ENCODE measurements at regions not wholly inside any gene's neighbourhood (a gene's known extent, or its start where the extent isn't known, plus 50 kb on each side); places are given as distances from the start of the nearest gene placed in this dataset.

DNA sequence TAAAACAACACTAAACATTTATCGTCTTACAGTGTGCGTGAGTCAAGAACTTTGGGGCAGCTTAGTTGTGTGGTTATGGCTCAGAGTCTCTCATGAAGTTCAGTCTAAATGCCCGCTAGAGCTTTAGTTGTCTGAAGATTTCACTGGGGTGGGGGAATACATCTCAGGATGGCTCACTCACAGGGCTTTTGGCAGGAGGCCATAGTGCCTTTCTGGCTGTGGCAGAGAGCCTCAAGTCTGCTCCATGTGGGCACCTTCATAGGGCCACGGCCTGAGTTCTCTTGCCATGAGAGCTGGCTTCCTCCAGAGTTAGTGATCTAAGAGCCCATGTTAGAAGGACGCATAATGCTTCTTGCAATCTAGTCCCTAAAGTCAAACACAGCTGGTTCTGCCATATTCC, 258.8 kb upstream of the NUDT12 start:
- Histone ChIP-seq H3K36me3 (no peaks in the 10 kb centered on the region), H3K9me3 (ENCODE audit: low read depth) (no peaks in the 10 kb centered on the region), H3K27ac (no peak overlapping the region), H3K4me3 (no peak overlapping the region), H3K27me3 (no peaks in the 10 kb centered on the region), H3K4me1 (ENCODE audit: low read depth) (no peaks in the 10 kb centered on the region)
- no peak for DNase-seq (ENCODE audit: low read depth in 1 of 2, low spot score in 1 of 2)
- TF ChIP-seq, protein P1, sequence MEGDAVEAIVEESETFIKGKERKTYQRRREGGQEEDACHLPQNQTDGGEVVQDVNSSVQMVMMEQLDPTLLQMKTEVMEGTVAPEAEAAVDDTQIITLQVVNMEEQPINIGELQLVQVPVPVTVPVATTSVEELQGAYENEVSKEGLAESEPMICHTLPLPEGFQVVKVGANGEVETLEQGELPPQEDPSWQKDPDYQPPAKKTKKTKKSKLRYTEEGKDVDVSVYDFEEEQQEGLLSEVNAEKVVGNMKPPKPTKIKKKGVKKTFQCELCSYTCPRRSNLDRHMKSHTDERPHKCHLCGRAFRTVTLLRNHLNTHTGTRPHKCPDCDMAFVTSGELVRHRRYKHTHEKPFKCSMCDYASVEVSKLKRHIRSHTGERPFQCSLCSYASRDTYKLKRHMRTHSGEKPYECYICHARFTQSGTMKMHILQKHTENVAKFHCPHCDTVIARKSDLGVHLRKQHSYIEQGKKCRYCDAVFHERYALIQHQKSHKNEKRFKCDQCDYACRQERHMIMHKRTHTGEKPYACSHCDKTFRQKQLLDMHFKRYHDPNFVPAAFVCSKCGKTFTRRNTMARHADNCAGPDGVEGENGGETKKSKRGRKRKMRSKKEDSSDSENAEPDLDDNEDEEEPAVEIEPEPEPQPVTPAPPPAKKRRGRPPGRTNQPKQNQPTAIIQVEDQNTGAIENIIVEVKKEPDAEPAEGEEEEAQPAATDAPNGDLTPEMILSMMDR (IDR thresholded peaks at IDR 0.05; ENCODE audit: low read depth, low read length) = no peak

DNA sequence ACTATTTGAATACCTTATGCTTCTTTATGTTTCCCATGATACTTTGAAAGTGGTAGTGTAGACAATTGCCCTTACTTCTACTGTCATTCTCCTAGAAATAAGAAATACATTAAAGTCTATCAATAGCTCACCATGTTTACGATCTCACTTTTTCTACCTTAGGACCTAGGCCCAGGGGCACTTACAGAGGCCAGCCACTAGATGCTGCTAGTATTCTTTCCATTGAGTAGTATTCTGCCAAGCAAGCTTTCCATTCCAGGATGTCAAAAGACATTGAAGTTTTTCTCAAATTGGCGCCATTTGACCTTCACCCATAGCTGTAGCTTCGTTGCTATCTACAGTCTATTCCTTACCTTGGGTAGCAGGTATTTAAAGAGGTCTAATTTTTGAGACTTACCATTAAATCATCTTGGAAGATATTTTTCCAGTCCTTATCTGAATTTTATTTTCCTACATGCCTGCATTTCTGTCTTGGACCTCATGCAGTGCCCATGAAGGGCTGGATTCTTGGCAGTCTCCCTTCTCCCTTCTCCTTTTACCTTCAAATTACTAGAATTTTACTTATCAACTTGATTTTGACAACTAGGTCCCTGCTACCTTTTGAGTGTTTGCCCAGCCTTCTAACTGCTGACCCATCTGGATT, 246.0 kb upstream of the NUDT12 start:
- Histone ChIP-seq H3K36me3 (no peaks in the 10 kb centered on the region), H3K27ac (no peak overlapping the region), H3K9me3 (ENCODE audit: low read depth) (no peaks in the 10 kb centered on the region), H3K4me3 (no peak overlapping the region), H3K4me1 (ENCODE audit: low read depth) (no peaks in the 10 kb centered on the region), H3K27me3 (no peaks in the 10 kb centered on the region)
- TF ChIP-seq, protein P1 (IDR thresholded peaks at IDR 0.05; ENCODE audit: low read depth, low read length) = peak; percentile 96
- DNase-seq (ENCODE audit: low read depth in 1 of 2, low spot score in 1 of 2) = peak; percentile 59 to 73

DNA sequence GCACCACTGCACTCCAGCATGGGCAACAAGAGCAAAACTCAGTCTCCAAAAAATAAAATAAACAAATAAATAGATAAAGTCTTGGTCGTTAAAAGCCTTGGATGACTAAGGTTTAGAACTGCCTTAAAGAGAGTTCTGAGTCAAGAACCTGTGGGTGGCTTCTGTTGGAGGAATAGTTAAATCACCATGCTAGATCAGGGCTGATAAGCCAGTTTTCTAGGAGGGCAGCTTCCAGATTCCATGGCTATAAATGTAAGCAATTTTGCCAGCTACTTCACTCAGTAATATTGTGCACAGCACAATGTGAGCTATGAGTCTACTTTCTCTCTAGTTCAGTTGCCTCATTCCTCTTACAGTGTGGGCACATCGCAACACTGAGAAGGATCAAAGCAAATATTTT, 242.1 kb upstream of the NUDT12 start:
- Histone ChIP-seq H3K27me3 (no peaks in the 10 kb centered on the region), H3K9me3 (ENCODE audit: low read depth) (no peaks in the 10 kb centered on the region), H3K27ac (no peak overlapping the region), H3K4me1 (ENCODE audit: low read depth) (no peaks in the 10 kb centered on the region), H3K36me3 (no peaks in the 10 kb centered on the region), H3K4me3 (no peak overlapping the region)
- no peak for DNase-seq (ENCODE audit: low read depth in 1 of 2, low spot score in 1 of 2)
- TF ChIP-seq, protein P1 (IDR thresholded peaks at IDR 0.05; ENCODE audit: low read depth, low read length) = no peak

DNA sequence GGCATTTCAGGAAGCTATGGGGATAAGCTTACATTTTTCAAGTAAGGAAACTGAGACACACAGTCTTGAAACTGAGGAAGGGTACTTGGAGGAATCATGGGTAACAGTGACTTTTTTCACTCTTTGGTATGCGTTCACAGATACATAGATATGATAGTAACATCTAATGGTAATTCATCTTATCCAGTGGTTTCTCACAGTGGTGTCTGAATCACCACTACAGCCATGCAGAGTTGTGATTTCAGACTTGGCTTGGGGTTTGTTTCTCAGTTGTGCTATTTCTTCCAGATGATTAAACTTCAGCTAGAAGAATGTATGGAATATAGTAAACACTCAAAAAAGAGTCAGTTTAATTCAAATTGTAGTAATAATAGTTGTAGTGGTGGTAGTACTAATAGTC, 239.1 kb upstream of the NUDT12 start:
- TF ChIP-seq, protein P1 (IDR thresholded peaks at IDR 0.05; ENCODE audit: low read depth, low read length) = no peak
- peak in 1 of 2 donors; percentile 18 for DNase-seq (ENCODE audit: low read depth in 1 of 2, low spot score in 1 of 2)
- Histone ChIP-seq H3K4me1 (ENCODE audit: low read depth) (no peaks in the 10 kb centered on the region), H3K27ac (no peak overlapping the region), H3K27me3 (no peaks in the 10 kb centered on the region), H3K4me3 (no peak overlapping the region), H3K36me3 (no peaks in the 10 kb centered on the region), H3K9me3 (ENCODE audit: low read depth) (no peaks in the 10 kb centered on the region)

DNA sequence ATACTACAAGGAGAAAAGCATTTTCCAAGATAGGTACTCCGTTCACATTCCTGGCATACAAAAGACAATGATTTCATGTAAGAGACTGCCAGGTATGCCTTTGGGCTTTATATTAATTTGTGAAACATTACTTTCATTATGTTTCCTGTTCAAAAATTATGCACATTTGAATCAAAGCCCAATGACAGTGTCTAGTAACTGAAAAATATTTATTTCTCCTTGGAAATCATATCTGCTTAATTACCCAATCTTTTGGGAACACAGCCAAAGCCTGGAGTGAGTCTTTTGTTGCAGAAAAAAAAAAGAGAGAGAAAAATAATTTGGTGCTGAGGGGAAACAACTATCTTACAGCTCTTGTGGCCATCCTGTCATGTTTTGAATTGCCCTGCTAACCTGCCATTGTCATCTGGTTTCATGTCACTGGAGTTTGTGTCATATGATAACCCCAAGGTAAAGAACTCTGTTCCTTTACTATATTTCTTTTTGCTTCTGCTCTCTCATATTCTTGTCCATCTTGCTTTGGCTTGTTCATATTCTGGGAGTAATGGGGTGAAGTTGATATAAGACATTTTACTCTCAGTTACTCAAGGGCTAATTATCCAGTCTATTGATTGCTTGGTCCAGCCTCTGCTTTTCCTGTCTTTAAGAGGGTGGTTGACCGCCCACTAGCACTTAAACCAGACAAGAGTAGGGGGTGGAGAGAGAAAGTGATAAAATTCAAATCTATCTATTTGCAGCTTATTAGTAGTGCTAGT, 238.3 kb upstream of the NUDT12 start:
- H3K36me3 ChIP-seq = no peaks in the 10 kb centered on the region
- DNase-seq (ENCODE audit: low read depth in 1 of 2, low spot score in 1 of 2) = peak in 1 of 2 donors; percentile 73
- H3K9me3 ChIP-seq (ENCODE audit: low read depth) = no peaks in the 10 kb centered on the region

More for the DNA sequence above, 238.3 kb upstream of the NUDT12 start:
- Histone ChIP-seq H3K27me3 (no peaks in the 10 kb centered on the region), H3K4me1 (ENCODE audit: low read depth) (no peaks in the 10 kb centered on the region), H3K27ac (no peak overlapping the region), H3K4me3 (no peak overlapping the region)
- TF ChIP-seq, protein P1 (IDR thresholded peaks at IDR 0.05; ENCODE audit: low read depth, low read length) = no peak
